Cardiac muscle cell (in vitro differentiated cells and primary cell): ENCODE measurements at regions not wholly inside any gene's neighbourhood (a gene's known extent, or its start where the extent isn't known, plus 50 kb on each side); places are given as distances from the start of the nearest gene placed in this dataset.

ENCODE experiments used
- DNase-seq, 2 donors: peaks; one replicate each; pipeline versions ENCODE4 v3.0.0 to v3.0.0-alpha.2; 2010 to 2017; ENCODE audit warnings: low read depth in 1 of 2, low spot score in 1 of 2
- H3K27ac ChIP-seq: fragments of 200-600 bp; sonication (generic); 2 replicates; pipeline ENCODE4 v1.5.1; 2016
- H3K27me3 ChIP-seq: fragments of 200-600 bp; sonication (generic); 2 replicates; pipeline ENCODE4 v1.6.0; 2016; ENCODE audit warnings: control low read depth
- H3K36me3 ChIP-seq: fragments of 200-600 bp; sonication (generic); 2 replicates; pipeline ENCODE4 v1.5.1; 2016; ENCODE audit warnings: control low read depth
- H3K4me1 ChIP-seq: fragments of 200-600 bp; sonication (generic); 2 replicates; pipeline ENCODE4 v1.8.1; 2017; ENCODE audit warnings: low read depth, mild to moderate bottlenecking, mixed run types
- H3K4me3 ChIP-seq: fragments of 200-600 bp; sonication (generic); 2 replicates; pipeline ENCODE4 v1.5.1; 2016; ENCODE audit warnings: mild to moderate bottlenecking
- H3K9me3 ChIP-seq: fragments of 200-600 bp; sonication (generic); 2 replicates; pipeline ENCODE4 v1.5.1; 2017; ENCODE audit warnings: low read depth, mild to moderate bottlenecking, control low read depth
- CTCF ChIP-seq: IDR thresholded peaks from 2 replicates; pipeline ENCODE4 v1.5.1; 2012; ENCODE audit warnings: low read depth, mild to moderate bottlenecking, low read length

- no peak for TF ChIP-seq CTCF
- Histone ChIP-seq H3K4me1 (peaks cover 6% of the 10 kb centered on the region), H3K36me3 (no peaks in the 10 kb centered on the region), H3K27ac (no peak overlapping the region), H3K4me3 (no peak overlapping the region), H3K9me3 (no peaks in the 10 kb centered on the region), H3K27me3 (no peaks in the 10 kb centered on the region)
- DNase-seq: no peak
Observed at GRCh38 chr13:76750126-76750525, 136.1 kb downstream of the KCTD12 start.

- Histone ChIP-seq H3K27ac (no peak overlapping the region), H3K9me3 (peaks cover 3% of the 10 kb centered on the region), H3K4me1 (no peaks in the 10 kb centered on the region), H3K27me3 (no peaks in the 10 kb centered on the region), H3K4me3 (no peak overlapping the region), H3K36me3 (no peaks in the 10 kb centered on the region)
- TF ChIP-seq CTCF: no peak
- peak in 1 of 2 donors; percentile 55 for DNase-seq
Observed at GRCh38 chr13:76745261-76746200, 140.7 kb downstream of the KCTD12 start.

- TF ChIP-seq CTCF: no peak
- Histone ChIP-seq H3K9me3 (peaks cover 3% of the 10 kb centered on the region), H3K4me3 (no peak overlapping the region), H3K36me3 (no peaks in the 10 kb centered on the region), H3K4me1 (peaks cover 8% of the 10 kb centered on the region), H3K27ac (no peak overlapping the region), H3K27me3 (no peaks in the 10 kb centered on the region)
- DNase-seq: no peak
Observed at GRCh38 chr13:76741624-76742023, 144.6 kb downstream of the KCTD12 start.

GRCh38 chr13:76741046-76741445, 145.2 kb downstream of the KCTD12 start:
- Histone ChIP-seq H3K27me3 (no peaks in the 10 kb centered on the region), H3K4me1 (peaks cover 8% of the 10 kb centered on the region), H3K27ac (no peak overlapping the region), H3K4me3 (no peak overlapping the region), H3K36me3 (no peaks in the 10 kb centered on the region), H3K9me3 (peaks cover 3% of the 10 kb centered on the region)
- TF ChIP-seq CTCF: no peak
- DNase-seq: no peak

- H3K9me3 ChIP-seq: peaks cover 1% of the 10 kb centered on the region
- no peak for DNase-seq
- no peaks in the 10 kb centered on the region for H3K36me3 ChIP-seq
- TF ChIP-seq CTCF: no peak
- no peaks in the 10 kb centered on the region for H3K27me3 ChIP-seq
- peaks cover 8% of the 10 kb centered on the region for H3K4me1 ChIP-seq
- no peak overlapping the region for H3K4me3 ChIP-seq
- no peak overlapping the region for H3K27ac ChIP-seq
Observed at GRCh38 chr13:76738616-76739015, 147.6 kb downstream of the KCTD12 start.
